Activated naive CD4-positive, alpha-beta T cell treated with anti-CD3 and anti-CD28 coated beads, Interleukin-2, amount 50 U/mL, for 16 hours (primary cell): ENCODE measurements at regions not wholly inside any gene's neighbourhood (a gene's known extent, or its start where the extent isn't known, plus 50 kb on each side); places are given as distances from the start of the nearest gene placed in this dataset.

ENCODE experiments used
- DNase-seq: peaks from one replicate; pipeline ENCODE4 v3.0.0-alpha.2; 2020

DNA sequence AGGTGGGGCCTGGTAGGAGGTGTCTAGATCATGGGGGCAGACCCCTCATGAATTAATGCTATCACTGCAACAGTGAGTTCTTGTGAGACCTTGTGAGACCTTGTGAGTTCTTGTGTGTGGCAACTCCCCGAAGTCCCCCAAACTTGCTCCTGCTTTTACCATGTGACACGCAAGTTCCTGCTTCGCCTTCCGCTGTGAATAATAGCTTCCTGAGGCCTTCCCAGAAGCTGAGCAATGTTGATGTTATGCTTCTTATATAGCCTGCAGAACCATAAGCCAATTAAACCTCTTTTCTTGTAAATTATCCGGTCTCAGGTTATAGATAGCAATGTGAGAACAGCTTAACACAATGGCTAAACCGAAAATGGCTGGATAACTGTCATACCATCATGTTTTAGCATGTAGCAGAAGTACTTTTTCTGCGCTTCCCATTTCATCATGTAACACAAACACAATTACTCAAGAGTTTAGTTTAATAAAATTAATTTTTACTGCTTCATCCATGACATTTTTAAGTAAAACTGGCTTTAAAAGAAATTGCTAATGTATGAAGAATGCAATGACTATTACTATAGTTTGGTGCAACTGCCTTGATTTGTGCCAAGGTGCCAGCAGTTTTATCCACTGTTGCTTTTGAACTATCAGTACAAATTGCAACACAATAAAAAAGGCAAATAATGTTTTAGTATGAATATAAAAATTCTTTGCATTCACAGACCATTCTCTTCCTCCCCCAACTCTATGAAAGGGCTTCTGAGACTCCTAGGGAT, 87.7 kb upstream of the TMEM168 start:
- DNase-seq = no peak

GRCh38 chr7:112876877-112877276, 86.7 kb upstream of the TMEM168 start:
- no peak for DNase-seq

- no peak for DNase-seq
Measured at GRCh38 chr7:112874909-112875308, 84.7 kb upstream of the TMEM168 start.

GRCh38 chr7:112873831-112874553, 83.8 kb upstream of the TMEM168 start:
- DNase-seq = no peak

GRCh38 chr7:112869111-112869774, 79.0 kb upstream of the TMEM168 start:
- DNase-seq = peak; percentile 41

- no peak for DNase-seq
Measured at GRCh38 chr7:112868609-112869008, 78.4 kb upstream of the TMEM168 start.

DNA sequence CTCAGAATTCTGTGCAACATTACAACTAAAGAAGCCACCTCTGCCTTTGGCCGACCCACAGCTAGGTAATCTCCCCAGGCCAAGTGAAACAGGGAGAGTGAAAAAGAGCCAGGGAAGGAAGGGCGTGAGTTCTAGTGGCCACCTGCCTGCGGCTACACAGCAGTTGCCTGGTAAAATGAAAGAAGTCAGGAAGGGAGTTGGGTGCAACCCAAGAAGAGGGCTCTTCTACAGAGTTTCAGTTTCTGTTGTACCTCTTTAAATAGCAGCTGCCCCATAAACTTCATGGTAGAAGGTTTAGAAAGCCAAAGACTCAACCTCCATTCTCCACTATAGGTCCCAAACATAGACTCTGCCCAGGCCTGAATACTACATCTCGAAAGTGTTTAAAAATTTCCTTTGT, 76.2 kb upstream of the TMEM168 start:
- DNase-seq = no peak

DNA sequence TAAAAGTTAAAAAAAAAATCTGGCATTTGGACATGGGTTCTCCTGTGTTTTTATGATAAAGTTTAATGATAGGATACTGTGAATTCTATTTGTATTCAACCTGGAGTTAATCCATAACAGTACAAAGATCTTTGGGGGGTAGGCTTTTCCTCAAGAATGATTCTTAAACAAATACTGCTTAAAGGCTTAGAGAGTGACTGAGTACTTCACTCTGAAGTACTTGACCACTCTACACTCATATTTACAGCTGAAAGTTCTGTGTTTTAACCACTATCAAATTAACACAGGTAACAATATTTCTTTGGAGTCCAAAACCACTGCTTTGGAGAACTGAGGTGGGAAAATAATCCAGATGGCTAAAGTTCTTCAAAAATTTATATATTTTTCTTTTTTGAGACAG, 74.2 kb upstream of the TMEM168 start:
- DNase-seq = no peak

- no peak for DNase-seq
Measured at GRCh38 chr7:112858838-112859237, 68.6 kb upstream of the TMEM168 start.

GRCh38 chr7:112855227-112855626, 65.0 kb upstream of the TMEM168 start:
- no peak for DNase-seq

DNA sequence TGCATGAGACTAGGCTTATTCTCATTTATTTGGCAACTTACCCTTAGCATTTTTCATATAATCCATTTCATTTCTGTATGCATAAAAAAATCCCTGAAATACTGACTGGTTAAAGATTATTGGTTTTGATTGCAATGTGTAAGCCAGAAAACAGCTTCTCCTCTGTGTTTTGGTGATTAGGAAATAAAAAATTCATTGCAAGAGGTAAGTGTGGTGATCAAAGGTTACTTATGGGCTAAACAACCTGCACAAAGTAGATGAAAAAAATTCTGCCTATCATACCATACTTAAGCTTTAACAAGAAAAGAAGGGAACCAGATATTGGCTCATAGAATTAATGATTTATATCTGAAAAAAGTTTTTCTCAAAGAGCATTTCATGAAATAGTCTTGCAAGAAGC, 64.0 kb upstream of the TMEM168 start:
- no peak for DNase-seq

GRCh38 chr7:112853422-112853821, 63.2 kb upstream of the TMEM168 start:
- no peak for DNase-seq

- no peak for DNase-seq
Measured at GRCh38 chr7:112843151-112843550, 53.0 kb upstream of the TMEM168 start.
